Keratinocyte (primary cell): ENCODE measurements at regions not wholly inside any gene's neighbourhood (a gene's known extent, or its start where the extent isn't known, plus 50 kb on each side); places are given as distances from the start of the nearest gene placed in this dataset.

Experiments used
- DNase-seq: peaks from one replicate; pipeline ENCODE4 v3.0.0-alpha.2; 2011; ENCODE audit warnings: low read depth, missing footprints, low spot score
- FAIRE-seq: peaks from 2 replicates; lab custom pipeline; 2011; peaks lifted over from hg19 to GRCh38; lab: Jason Lieb, UNC
- H2AFZ ChIP-seq: 2 replicates; pipeline ENCODE4 v1.6.0; 2012; ENCODE audit warnings: low read length, control low read depth, inconsistent platforms; ENCODE audit not compliant: control insufficient read depth
- H3K27ac ChIP-seq: 2 replicates; pipeline ENCODE4 v1.5.1; 2011; ENCODE audit warnings: low read length; ENCODE audit not compliant: control insufficient read depth, insufficient read depth
- H3K27me3 ChIP-seq: 3 replicates; pipeline ENCODE4 v1.6.0; 2011; ENCODE audit warnings: low read length; ENCODE audit not compliant: control insufficient read depth, insufficient read depth; ENCODE audit errors: extremely low read depth
- H3K36me3 ChIP-seq, 2 experiments: 2 replicates in 1 of 2; 3 replicates in 1 of 2; pipeline ENCODE4 v1.5.1; 2011; ENCODE audit warnings: low read length in 2 of 2, mild to moderate bottlenecking in 1 of 2; ENCODE audit not compliant: control insufficient read depth in 2 of 2, insufficient read depth in 2 of 2; ENCODE audit errors: extremely low read depth in 1 of 2
- H3K4me1 ChIP-seq: 3 replicates; pipeline ENCODE4 v1.5.1; 2011; ENCODE audit warnings: low read length; ENCODE audit not compliant: control insufficient read depth, insufficient read depth; ENCODE audit errors: extremely low read depth
- H3K4me2 ChIP-seq: 3 replicates; pipeline ENCODE4 v1.6.0; 2011; ENCODE audit warnings: low read depth, low read length; ENCODE audit not compliant: control insufficient read depth, insufficient read depth; ENCODE audit errors: extremely low read depth
- H3K4me3 ChIP-seq, 3 experiments: fragments of 200-600 bp in 1 of 3; sonication (generic) in 1 of 3; 2 replicates in 2 of 3; 3 replicates in 1 of 3; pipeline ENCODE4 v1.5.1; 2011 to 2016; ENCODE audit warnings: low read length in 3 of 3, mild to moderate bottlenecking in 3 of 3, control low read depth in 2 of 3, inconsistent platforms in 1 of 3, low read depth in 1 of 3, mixed read lengths in 1 of 3, mixed run types in 1 of 3, moderate library complexity in 1 of 3; ENCODE audit not compliant: control insufficient read depth in 2 of 3, insufficient read depth in 2 of 3; ENCODE audit errors: extremely low read depth in 1 of 3
- H3K79me2 ChIP-seq: 2 replicates; pipeline ENCODE4 v1.6.0; 2012; ENCODE audit warnings: low read length; ENCODE audit not compliant: control insufficient read depth, insufficient read depth
- H3K9ac ChIP-seq: 3 replicates; pipeline ENCODE4 v1.6.0; 2011; ENCODE audit warnings: low read length; ENCODE audit not compliant: control insufficient read depth, insufficient read depth; ENCODE audit errors: extremely low read depth
- H3K9me1 ChIP-seq: 3 replicates; pipeline ENCODE4 v1.6.0; 2011; ENCODE audit warnings: low read length; ENCODE audit not compliant: control insufficient read depth, insufficient read depth; ENCODE audit errors: extremely low read depth
- H3K9me3 ChIP-seq: 2 replicates; pipeline ENCODE4 v1.5.1; 2012; ENCODE audit warnings: low read depth, low read length; ENCODE audit not compliant: control insufficient read depth
- H4K20me1 ChIP-seq: 3 replicates; pipeline ENCODE4 v1.6.0; 2011; ENCODE audit warnings: low read length; ENCODE audit not compliant: control insufficient read depth, insufficient read depth; ENCODE audit errors: extremely low read depth
- EZH2 ChIP-seq: IDR thresholded peaks from one replicate; pipeline ENCODE4 v1.6.1; 2012; ENCODE audit warnings: inconsistent platforms, mild to moderate bottlenecking, low read length, moderate library complexity
- dilution Hi-C: fragments of 300-500 bp; cut with MboI; formaldehyde crosslinking; loops from one replicate; pipeline ENCODE4 v1.7.0; 2020; ENCODE audit warnings: low sequenced_read_pairs; ENCODE audit not compliant: extremely low pct_ligation_motif_present
- TF ChIP-seq, protein P1 (sequence below), 3 experiments: IDR thresholded peaks in 1 of 3; conservative IDR thresholded peaks in 1 of 3; optimal IDR thresholded peaks in 1 of 3; 2 replicates in 2 of 3; 3 replicates in 1 of 3; pipeline versions ENCODE3 to v1.5.1; 2011; ENCODE audit warnings: low read length in 3 of 3, mild to moderate bottlenecking in 3 of 3, moderate library complexity in 2 of 3, control low read depth in 1 of 3, inconsistent platforms in 1 of 3; ENCODE audit not compliant: insufficient read depth in 2 of 3; ENCODE audit errors: extremely low read depth in 1 of 3

DNA sequence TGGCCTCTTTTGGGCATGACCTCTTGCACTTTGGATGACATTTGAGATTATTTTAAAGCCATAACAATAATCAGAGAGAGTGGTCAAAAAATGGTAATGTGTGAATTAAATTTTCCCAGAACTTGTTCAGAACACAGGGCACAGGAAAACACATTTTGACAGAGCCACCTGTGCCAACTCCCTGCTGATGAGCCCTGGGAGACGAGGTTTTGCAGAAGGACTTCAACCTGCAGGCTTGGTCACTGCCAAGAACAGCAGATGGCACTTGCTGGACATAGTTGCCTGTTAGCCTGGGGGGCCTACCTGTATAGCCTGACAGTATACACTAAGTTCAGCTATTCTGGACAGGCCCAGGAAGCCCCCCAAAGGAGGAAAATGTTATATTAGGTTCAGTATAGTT, 277.8 kb upstream of the EMCN start:
- no peak overlapping the region for H3K4me3 ChIP-seq
- no peaks in the 10 kb centered on the region for H3K4me1 ChIP-seq
- H3K4me2 ChIP-seq: no peak overlapping the region
- dilution Hi-C loops: no loop called here
- H4K20me1 ChIP-seq: no peaks in the 10 kb centered on the region
- no peak for TF ChIP-seq EZH2
- TF ChIP-seq, protein P1, sequence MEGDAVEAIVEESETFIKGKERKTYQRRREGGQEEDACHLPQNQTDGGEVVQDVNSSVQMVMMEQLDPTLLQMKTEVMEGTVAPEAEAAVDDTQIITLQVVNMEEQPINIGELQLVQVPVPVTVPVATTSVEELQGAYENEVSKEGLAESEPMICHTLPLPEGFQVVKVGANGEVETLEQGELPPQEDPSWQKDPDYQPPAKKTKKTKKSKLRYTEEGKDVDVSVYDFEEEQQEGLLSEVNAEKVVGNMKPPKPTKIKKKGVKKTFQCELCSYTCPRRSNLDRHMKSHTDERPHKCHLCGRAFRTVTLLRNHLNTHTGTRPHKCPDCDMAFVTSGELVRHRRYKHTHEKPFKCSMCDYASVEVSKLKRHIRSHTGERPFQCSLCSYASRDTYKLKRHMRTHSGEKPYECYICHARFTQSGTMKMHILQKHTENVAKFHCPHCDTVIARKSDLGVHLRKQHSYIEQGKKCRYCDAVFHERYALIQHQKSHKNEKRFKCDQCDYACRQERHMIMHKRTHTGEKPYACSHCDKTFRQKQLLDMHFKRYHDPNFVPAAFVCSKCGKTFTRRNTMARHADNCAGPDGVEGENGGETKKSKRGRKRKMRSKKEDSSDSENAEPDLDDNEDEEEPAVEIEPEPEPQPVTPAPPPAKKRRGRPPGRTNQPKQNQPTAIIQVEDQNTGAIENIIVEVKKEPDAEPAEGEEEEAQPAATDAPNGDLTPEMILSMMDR (optimal IDR thresholded peaks at IDR 0.05 in 1 of 3, IDR thresholded peaks at IDR 0.05 in 1 of 3, conservative IDR thresholded peaks at IDR 0.05 in 1 of 3; ENCODE audit: extremely low read depth in 1 of 3, insufficient read depth in 2 of 3, low read length in 3 of 3): no peak
- no peak overlapping the region for H3K27ac ChIP-seq
- DNase-seq (no peak), FAIRE-seq (no peak)
- no peak overlapping the region for H2AFZ ChIP-seq
- no peak overlapping the region for H3K9ac ChIP-seq
- no peaks in the 10 kb centered on the region for H3K9me1 ChIP-seq
- H3K36me3 ChIP-seq: no peaks in the 10 kb centered on the region
- H3K9me3 ChIP-seq: no peaks in the 10 kb centered on the region
- H3K79me2 ChIP-seq: no peaks in the 10 kb centered on the region
- no peaks in the 10 kb centered on the region for H3K27me3 ChIP-seq

DNA sequence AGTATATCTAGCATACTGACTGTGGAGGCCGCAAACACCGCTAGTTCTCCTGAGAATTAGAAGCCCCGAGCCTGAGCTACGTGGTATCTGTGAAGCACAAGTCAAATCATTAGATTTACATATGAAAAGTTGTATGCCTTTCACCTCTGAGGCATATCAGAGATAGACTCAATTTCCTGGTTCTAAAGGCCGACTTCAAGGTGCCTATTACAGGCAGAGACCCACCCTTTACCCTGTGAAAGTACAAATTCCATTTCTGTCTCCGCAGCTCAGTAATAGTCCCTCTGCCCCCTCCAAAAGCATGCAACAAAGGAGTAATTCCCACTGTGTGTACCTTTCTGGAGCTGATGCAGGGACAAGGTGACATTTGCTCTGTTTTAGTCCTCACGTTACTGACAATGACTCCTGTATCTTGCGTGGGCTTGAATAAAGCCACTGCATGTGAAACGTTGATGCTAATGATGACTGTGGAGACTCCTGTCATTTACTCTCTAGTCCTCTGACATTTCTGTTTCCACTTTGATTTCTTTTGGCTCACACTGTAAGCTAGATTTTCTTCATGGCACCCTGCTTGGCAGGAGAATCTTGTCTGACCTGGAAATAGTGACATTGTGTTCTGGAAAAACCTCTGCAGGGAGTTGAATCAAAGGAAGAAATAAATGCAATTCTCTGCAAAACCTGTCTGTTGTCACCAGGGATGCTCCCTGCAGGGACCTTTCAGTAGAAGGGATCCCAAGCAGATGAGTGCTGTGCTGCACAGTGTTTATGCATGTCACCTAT, 273.2 kb upstream of the EMCN start:
- H3K27me3 ChIP-seq: no peaks in the 10 kb centered on the region
- H3K9me1 ChIP-seq: no peaks in the 10 kb centered on the region
- H3K9me3 ChIP-seq: no peaks in the 10 kb centered on the region
- dilution Hi-C loops: no loop called here
- no peak for TF ChIP-seq EZH2
- TF ChIP-seq, protein P1 (optimal IDR thresholded peaks at IDR 0.05 in 1 of 3, IDR thresholded peaks at IDR 0.05 in 1 of 3, conservative IDR thresholded peaks at IDR 0.05 in 1 of 3; ENCODE audit: extremely low read depth in 1 of 3, insufficient read depth in 2 of 3, low read length in 3 of 3): no peak
- H3K4me1 ChIP-seq: no peaks in the 10 kb centered on the region
- H3K36me3 ChIP-seq: no peaks in the 10 kb centered on the region
- DNase-seq (no peak), FAIRE-seq (no peak)
- H3K79me2 ChIP-seq: no peaks in the 10 kb centered on the region
- H3K4me2 ChIP-seq: no peak overlapping the region
- H2AFZ ChIP-seq: no peak overlapping the region
- no peaks in the 10 kb centered on the region for H4K20me1 ChIP-seq
- no peak overlapping the region for H3K27ac ChIP-seq
- H3K4me3 ChIP-seq: no peak overlapping the region
- H3K9ac ChIP-seq: no peak overlapping the region
